Astrocyte (in vitro differentiated cells and primary cell): ENCODE measurements at regions not wholly inside any gene's neighbourhood (a gene's known extent, or its start where the extent isn't known, plus 50 kb on each side); places are given as distances from the start of the nearest gene placed in this dataset.
"Not testable (repeated sequence)": the region's sequence is repeated elsewhere in the genome, so short reads cannot be mapped to it uniquely, and the experiment has no call there.

Experiments used
- DNase-seq: peaks from one replicate; pipeline ENCODE4 v3.0.0-alpha.2; 2010; ENCODE audit warnings: low read depth
- FAIRE-seq: peaks from 2 replicates; lab custom pipeline; 2011; peaks lifted over from hg19 to GRCh38; lab: Jason Lieb, UNC
- H2AFZ ChIP-seq: 2 replicates; pipeline ENCODE4 v1.6.0; 2012; ENCODE audit warnings: low read depth, low read length, inconsistent platforms
- H3K27ac ChIP-seq: 2 replicates; pipeline ENCODE4 v1.5.1; 2011; ENCODE audit warnings: low read depth, low read length, inconsistent platforms
- H3K27me3 ChIP-seq: 2 replicates; pipeline ENCODE4 v1.6.0; 2011; ENCODE audit warnings: low read length, inconsistent platforms; ENCODE audit not compliant: insufficient read depth
- H3K36me3 ChIP-seq: 2 replicates; pipeline ENCODE4 v1.5.1; 2011; ENCODE audit warnings: low read length, inconsistent platforms; ENCODE audit not compliant: insufficient read depth
- H3K4me1 ChIP-seq: 2 replicates; pipeline ENCODE4 v1.5.1; 2011; ENCODE audit warnings: low read length, inconsistent platforms; ENCODE audit not compliant: insufficient read depth
- H3K4me2 ChIP-seq: 2 replicates; pipeline ENCODE4 v1.6.0; 2012; ENCODE audit warnings: low read length, inconsistent platforms
- H3K4me3 ChIP-seq: 2 replicates; pipeline ENCODE4 v1.5.1; 2011; ENCODE audit warnings: low read depth, mild to moderate bottlenecking, low read length, inconsistent platforms; ENCODE audit not compliant: insufficient read depth
- H3K79me2 ChIP-seq: 2 replicates; pipeline ENCODE4 v1.6.0; 2012; ENCODE audit warnings: mild to moderate bottlenecking, low read length, inconsistent platforms; ENCODE audit not compliant: insufficient read depth
- H3K9ac ChIP-seq: 2 replicates; pipeline ENCODE4 v1.6.0; 2012; ENCODE audit warnings: mild to moderate bottlenecking, low read length, inconsistent platforms
- H3K9me3 ChIP-seq: 2 replicates; pipeline ENCODE4 v1.5.1; 2012; ENCODE audit warnings: low read depth, mild to moderate bottlenecking, low read length, inconsistent platforms; ENCODE audit not compliant: insufficient read depth
- H4K20me1 ChIP-seq: 2 replicates; pipeline ENCODE4 v1.6.0; 2012; ENCODE audit warnings: low read length, inconsistent platforms; ENCODE audit not compliant: insufficient read depth
- H3K27ac Mint-ChIP-seq: one replicate; pipeline ENCODE4 v1.8.0; 2021; ENCODE audit warnings: mild to moderate bottlenecking, mixed read lengths; ENCODE audit not compliant: unreplicated experiment
- H3K27me3 Mint-ChIP-seq: one replicate; pipeline ENCODE4 v1.8.0; 2021; ENCODE audit warnings: low read depth, mixed read lengths; ENCODE audit not compliant: unreplicated experiment
- H3K36me3 Mint-ChIP-seq: one replicate; pipeline ENCODE4 v1.8.0; 2021; ENCODE audit warnings: low read depth, mixed read lengths; ENCODE audit not compliant: unreplicated experiment
- H3K4me1 Mint-ChIP-seq: one replicate; pipeline ENCODE4 v1.8.0; 2021; ENCODE audit warnings: low read depth, mixed read lengths; ENCODE audit not compliant: unreplicated experiment
- H3K4me3 Mint-ChIP-seq: one replicate; pipeline ENCODE4 v1.8.0; 2021; ENCODE audit warnings: mild to moderate bottlenecking, moderate library complexity, mixed read lengths; ENCODE audit not compliant: unreplicated experiment
- H3K9me3 Mint-ChIP-seq: one replicate; pipeline ENCODE4 v1.8.0; 2021; ENCODE audit warnings: mild to moderate bottlenecking, mixed read lengths; ENCODE audit not compliant: unreplicated experiment
- CTCF ChIP-seq: IDR thresholded peaks from 2 replicates; pipeline ENCODE4 v1.5.1; 2011; ENCODE audit warnings: low read depth, mild to moderate bottlenecking, inconsistent platforms, low read length, moderate library complexity; ENCODE audit not compliant: insufficient read depth
- EZH2 ChIP-seq: IDR thresholded peaks from 2 replicates; pipeline ENCODE4 v1.6.1; 2012; ENCODE audit warnings: mild to moderate bottlenecking, low read length, inconsistent platforms; ENCODE audit not compliant: insufficient read depth

GRCh38 chr4:107497054-107497453 lies 223.0 kb downstream of the PAPSS1 start:
- Histone ChIP-seq H3K9ac (no peak overlapping the region), H3K4me1 (no peaks in the 10 kb centered on the region), H3K79me2 (no peaks in the 10 kb centered on the region), H3K27me3 (no peaks in the 10 kb centered on the region), H4K20me1 (no peaks in the 10 kb centered on the region), H3K4me2 (no peak overlapping the region), H3K36me3 (no peaks in the 10 kb centered on the region), H3K27ac (no peak overlapping the region), H3K4me3 (no peak overlapping the region), H2AFZ (no peak overlapping the region), H3K9me3 (no peaks in the 10 kb centered on the region)
- no peaks in the 10 kb centered on the region for H3K36me3 Mint-ChIP-seq
- TF ChIP-seq EZH2 (no peak), CTCF (no peak)
- DNase-seq (no peak), FAIRE-seq (no peak)
- no peak overlapping the region for H3K27ac Mint-ChIP-seq
- no peak overlapping the region for H3K4me3 Mint-ChIP-seq
- H3K4me1 Mint-ChIP-seq = no peaks in the 10 kb centered on the region
- no peaks in the 10 kb centered on the region for H3K27me3 Mint-ChIP-seq
- H3K9me3 Mint-ChIP-seq = no peaks in the 10 kb centered on the region

GRCh38 chr4:107492566-107492965 lies 227.5 kb downstream of the PAPSS1 start:
- no peak for DNase-seq
- no peaks in the 10 kb centered on the region for H3K4me1 ChIP-seq
- H3K9ac ChIP-seq = no peak overlapping the region
- FAIRE-seq = no peak
- H3K36me3 ChIP-seq = no peaks in the 10 kb centered on the region
- H3K4me3 ChIP-seq = no peak overlapping the region
- TF ChIP-seq EZH2 = no peak
- H3K27me3 Mint-ChIP-seq = no peaks in the 10 kb centered on the region
- no peak overlapping the region for H3K4me2 ChIP-seq
- H3K4me1 Mint-ChIP-seq = no peaks in the 10 kb centered on the region
- no peaks in the 10 kb centered on the region for H3K9me3 Mint-ChIP-seq
- H3K36me3 Mint-ChIP-seq = no peaks in the 10 kb centered on the region
- H3K27ac ChIP-seq = no peak overlapping the region
- no peak overlapping the region for H3K27ac Mint-ChIP-seq
- H4K20me1 ChIP-seq = no peaks in the 10 kb centered on the region
- H3K4me3 Mint-ChIP-seq = no peak overlapping the region
- no peaks in the 10 kb centered on the region for H3K9me3 ChIP-seq
- no peaks in the 10 kb centered on the region for H3K79me2 ChIP-seq
- no peak overlapping the region for H2AFZ ChIP-seq
- no peaks in the 10 kb centered on the region for H3K27me3 ChIP-seq

- Mint-ChIP-seq H3K4me1 (no peaks in the 10 kb centered on the region), H3K9me3 (no peaks in the 10 kb centered on the region), H3K4me3 (no peak overlapping the region), H3K27ac (no peak overlapping the region), H3K27me3 (no peaks in the 10 kb centered on the region), H3K36me3 (no peaks in the 10 kb centered on the region)
- no peak overlapping the region for H2AFZ ChIP-seq
- no peak overlapping the region for H3K9ac ChIP-seq
- no peak overlapping the region for H3K4me2 ChIP-seq
- H3K4me3 ChIP-seq = no peak overlapping the region
- DNase-seq (no peak), FAIRE-seq (no peak)
- H3K27me3 ChIP-seq = no peaks in the 10 kb centered on the region
- H3K4me1 ChIP-seq = no peaks in the 10 kb centered on the region
- H3K9me3 ChIP-seq = no peaks in the 10 kb centered on the region
- no peak overlapping the region for H3K27ac ChIP-seq
- no peak for TF ChIP-seq EZH2
- no peak for TF ChIP-seq CTCF
- no peaks in the 10 kb centered on the region for H3K36me3 ChIP-seq
- no peaks in the 10 kb centered on the region for H3K79me2 ChIP-seq
- H4K20me1 ChIP-seq = no peaks in the 10 kb centered on the region
These were observed 229.9 kb downstream of the PAPSS1 start for GRCh38 chr4:107490116-107490515.

GRCh38 chr4:107483621-107484020 lies 236.4 kb downstream of the PAPSS1 start:
- not testable (repeated sequence) for H3K4me1 Mint-ChIP-seq, DNase-seq, H4K20me1 ChIP-seq, H2AFZ ChIP-seq, H3K4me3 ChIP-seq, H3K9ac ChIP-seq, H3K4me1 ChIP-seq, H3K27ac ChIP-seq, H3K4me2 ChIP-seq, H3K9me3 ChIP-seq, H3K36me3 Mint-ChIP-seq, FAIRE-seq, H3K4me3 Mint-ChIP-seq, H3K27me3 ChIP-seq, H3K27ac Mint-ChIP-seq, H3K36me3 ChIP-seq, H3K27me3 Mint-ChIP-seq, H3K79me2 ChIP-seq
- H3K9me3 Mint-ChIP-seq = peaks cover 17% of the 10 kb centered on the region
